ENCODE measurements at regions not wholly inside any gene's neighbourhood (a gene's known extent, or its start where the extent isn't known, plus 50 kb on each side); places are given as distances from the start of the nearest gene placed in this dataset.

DNA sequence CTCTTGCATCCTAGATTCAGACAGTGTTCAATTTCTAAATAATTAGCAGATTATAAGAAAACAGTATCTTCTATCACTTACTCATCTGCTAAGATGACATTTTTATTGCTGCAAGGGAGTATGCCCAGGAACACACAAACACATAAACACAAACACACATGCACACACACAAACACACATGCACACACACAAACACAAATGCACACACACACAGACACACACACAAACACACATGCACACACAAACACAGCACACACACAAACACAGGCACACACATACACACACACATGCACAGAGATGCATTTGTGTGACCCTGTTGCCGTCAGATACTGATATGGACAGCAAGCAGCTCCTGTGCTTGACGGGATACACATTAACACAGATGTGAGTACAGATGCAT, 612.9 kb downstream of the IRX1 start:
- TF ChIP-seq POLR2AphosphoS5 (IDR thresholded peaks at IDR 0.05): no peak
- no peak for TF ChIP-seq POLR2A (IDR thresholded peaks at IDR 0.05)
